GM04504 (cell line): ENCODE measurements at regions not wholly inside any gene's neighbourhood (a gene's known extent, or its start where the extent isn't known, plus 50 kb on each side); places are given as distances from the start of the nearest gene placed in this dataset.
A peak's percentile ranks its signal among the peaks of the same experiment; 100 is the strongest.

Source experiments
- DNase-seq: peaks from one replicate; pipeline ENCODE4 v3.0.0-alpha.2; 2012; ENCODE audit warnings: low read depth

DNA sequence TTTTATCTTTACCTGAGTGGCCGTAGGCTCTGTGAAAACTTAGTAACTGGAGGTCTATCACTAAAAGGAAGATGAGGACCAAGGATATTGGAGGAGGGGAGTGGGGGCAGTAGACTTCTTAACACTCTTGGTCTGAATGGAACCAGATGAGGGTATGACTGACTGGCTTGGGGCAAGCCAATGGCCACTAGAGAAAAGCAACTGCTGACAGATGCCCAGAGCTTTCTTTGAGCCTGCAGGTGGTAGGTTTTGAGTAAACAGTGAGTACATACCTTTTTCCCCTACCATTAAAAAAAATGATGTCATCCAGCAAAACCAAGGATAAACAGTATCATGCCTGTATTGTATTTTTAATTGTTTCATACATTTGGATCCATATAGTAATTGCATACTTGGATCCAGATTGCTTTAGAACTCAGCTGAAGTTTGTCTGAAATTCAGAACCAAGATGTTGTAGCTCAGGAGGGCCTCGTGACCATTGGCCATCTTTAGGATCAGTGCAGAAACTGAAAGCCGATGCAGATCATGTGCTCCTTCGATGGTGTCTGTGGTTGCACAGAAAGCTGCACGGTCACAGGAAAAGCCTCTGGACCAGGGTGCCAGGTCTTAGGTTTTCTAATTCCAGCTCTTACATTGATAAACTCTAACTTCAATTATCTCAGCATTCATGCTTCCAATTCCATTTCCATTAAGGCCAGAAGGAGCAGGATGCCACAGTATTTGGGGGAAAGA is 131.0 kb downstream of the PDGFRA start:
- DNase-seq = no peak

- no peak for DNase-seq
Measured at GRCh38 chr4:54363037-54363436, 133.9 kb downstream of the PDGFRA start.

- DNase-seq = no peak
Measured at GRCh38 chr4:54365691-54366090, 136.6 kb downstream of the PDGFRA start.

GRCh38 chr4:54367059-54367458 is 138.0 kb downstream of the PDGFRA start:
- no peak for DNase-seq

GRCh38 chr4:54368281-54369265 is 139.5 kb downstream of the PDGFRA start:
- no peak for DNase-seq

DNA sequence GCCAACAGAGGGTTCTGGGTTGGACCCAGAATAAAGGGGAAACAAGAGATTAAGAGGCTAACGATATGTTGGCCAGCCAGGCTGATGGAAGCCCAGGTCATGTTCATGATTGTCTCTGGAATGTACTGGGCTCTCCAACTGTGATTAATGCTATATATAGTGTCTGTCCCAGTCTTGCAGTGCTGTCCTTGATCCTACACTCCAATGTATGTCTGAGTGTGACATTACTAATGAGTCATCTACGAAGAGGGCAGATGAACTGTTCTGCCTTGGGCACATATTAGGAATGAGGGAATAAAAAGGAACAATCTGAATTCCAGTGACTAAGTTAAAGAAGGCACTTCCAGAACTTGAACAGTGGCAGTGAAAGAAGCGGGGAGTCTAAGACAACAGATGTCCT is 142.1 kb downstream of the PDGFRA start:
- DNase-seq = no peak

- no peak for DNase-seq
Measured at GRCh38 chr4:54372951-54373350, 143.9 kb downstream of the PDGFRA start.

- no peak for DNase-seq
Measured at GRCh38 chr4:54373718-54374210, 144.7 kb downstream of the PDGFRA start.

DNA sequence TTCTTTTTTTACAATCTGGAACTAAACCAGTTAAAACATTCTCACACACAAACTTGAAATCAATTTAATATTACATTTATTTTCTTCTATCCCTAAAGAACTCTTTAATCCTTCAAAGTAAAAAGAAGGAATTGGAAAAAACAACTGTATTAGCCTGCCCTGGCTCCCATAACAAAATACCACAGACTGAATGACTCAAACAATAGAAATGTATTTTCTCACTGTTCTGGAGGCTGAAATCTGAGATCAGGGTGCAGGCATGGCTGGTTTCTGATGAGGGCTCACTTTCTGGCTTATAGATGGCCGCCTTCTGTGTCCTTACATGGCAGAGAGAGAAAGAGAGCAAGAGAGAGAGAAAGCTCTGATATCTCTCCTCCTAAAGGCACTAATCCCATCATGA is 149.4 kb downstream of the PDGFRA start:
- DNase-seq = no peak

DNA sequence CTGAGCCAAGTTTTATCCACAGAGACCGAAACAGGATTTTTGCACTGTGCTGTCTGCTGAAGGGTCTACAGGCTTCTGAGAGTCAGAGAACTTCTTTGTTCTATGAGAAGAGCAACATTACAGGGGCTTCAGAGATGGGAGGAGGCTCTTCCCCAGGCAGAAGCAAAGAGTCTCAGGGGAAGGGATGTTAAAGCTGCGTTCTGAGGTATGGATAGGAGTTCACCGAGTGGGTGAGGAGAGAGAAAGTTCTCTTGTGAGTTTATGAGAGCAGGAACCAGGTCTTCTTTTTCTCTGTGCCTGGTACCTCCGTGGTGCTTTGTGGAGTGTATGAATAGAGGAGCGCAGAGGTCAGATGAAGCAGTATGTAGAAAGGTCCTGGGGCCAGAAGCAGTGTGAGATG is 155.1 kb downstream of the PDGFRA start:
- no peak for DNase-seq

- peak; percentile 36 for DNase-seq
Measured at GRCh38 chr4:54384563-54384962, 155.5 kb downstream of the PDGFRA start.

DNA sequence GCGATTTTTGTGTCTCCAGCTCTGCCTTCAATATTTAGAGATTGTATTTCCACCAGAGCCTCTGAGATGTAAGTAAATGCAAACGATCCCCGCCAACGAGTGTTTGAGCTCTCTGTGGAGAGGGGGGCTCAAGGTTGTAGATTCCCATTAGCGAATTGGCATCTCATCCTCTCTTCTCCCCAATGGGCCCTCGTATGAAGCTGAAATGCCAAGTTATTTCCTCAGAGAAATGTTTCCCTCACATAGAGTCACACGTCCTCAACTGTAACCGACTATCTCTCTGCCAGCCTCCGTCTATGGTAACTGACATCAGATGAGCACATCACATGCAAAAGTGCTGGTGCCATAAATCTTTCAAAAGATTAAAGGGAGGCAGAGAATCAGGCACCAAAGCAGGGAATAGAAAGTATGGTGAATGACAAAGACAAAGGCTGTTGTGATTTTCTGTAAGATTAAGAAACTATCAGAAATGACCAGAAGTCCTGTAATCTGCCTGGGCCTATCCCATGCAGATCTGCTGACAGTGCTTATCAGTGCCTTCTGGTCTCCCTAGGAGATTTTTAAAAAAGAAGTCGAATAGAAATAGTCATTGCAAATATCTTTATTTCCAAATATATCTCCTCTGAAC is 157.1 kb downstream of the PDGFRA start:
- no peak for DNase-seq

GRCh38 chr4:54386693-54387092 is 157.6 kb downstream of the PDGFRA start:
- no peak for DNase-seq

DNA sequence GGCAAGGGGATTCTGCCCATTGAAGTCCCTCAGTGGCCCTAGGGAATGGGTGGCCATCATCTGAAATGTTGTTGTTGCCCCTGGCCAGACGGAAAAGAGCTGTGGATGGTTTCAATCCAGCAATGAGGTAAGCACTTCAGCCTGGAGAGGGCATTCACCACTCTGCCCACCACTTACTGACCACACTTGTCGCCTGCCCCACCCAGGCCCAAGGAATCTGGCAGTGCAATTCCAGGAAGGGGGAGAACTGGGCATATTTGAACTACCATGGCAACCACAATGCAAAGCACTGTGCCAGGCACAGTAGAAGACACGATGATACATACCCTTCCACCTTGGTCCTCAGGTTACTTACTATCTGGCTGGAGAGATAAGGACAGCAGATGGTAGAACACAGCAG is 161.6 kb downstream of the PDGFRA start:
- DNase-seq = no peak

GRCh38 chr4:54391104-54391503 is 162.0 kb downstream of the PDGFRA start:
- no peak for DNase-seq

- DNase-seq = no peak
Measured at GRCh38 chr4:54392479-54392878, 163.4 kb downstream of the PDGFRA start.

GRCh38 chr4:54393243-54393642 is 164.2 kb downstream of the PDGFRA start:
- DNase-seq = no peak

DNA sequence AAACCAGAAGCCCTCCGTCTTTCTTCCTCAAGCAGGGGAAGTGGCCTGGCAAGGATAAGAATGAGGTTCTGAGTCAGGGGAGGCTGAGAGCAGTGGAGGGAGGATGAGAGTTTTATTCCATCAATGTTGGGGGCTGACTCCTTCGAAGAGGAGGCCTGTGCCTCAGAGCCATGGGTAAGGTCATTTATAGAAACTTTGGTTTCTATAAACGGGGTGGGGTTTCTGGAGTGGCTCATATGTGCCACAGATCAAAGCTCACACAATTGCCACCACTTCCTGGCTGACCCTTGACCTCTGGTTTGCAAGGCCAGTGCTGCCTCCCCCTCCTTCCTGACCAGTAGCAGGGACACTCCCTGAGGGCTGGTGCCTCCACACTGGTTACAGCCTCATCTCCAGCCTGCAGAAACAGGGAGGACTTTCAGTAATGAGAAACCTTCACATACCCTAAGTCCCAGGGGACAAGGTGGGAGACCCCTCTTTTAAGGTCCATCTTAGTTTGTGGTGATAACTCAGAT is 166.0 kb downstream of the PDGFRA start:
- no peak for DNase-seq

DNA sequence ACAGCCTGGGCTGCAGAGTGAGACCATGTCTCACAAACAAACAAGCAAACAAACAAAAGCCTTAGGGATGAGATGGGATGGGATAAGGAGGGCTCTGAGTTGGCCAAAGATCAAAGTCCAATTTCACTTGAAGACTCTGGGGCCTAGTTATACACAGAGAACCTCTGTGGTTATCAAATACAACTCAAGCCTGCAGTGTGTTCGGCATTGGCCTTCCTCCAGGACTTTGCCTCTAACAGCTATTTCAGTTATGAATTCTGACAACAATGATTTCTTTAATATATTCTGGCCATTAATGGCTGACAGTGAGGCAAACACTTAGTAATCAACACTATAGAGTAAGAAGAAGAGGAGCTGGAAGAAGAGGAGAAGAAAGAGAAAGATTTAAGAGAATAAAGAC is 171.1 kb downstream of the PDGFRA start:
- no peak for DNase-seq

DNA sequence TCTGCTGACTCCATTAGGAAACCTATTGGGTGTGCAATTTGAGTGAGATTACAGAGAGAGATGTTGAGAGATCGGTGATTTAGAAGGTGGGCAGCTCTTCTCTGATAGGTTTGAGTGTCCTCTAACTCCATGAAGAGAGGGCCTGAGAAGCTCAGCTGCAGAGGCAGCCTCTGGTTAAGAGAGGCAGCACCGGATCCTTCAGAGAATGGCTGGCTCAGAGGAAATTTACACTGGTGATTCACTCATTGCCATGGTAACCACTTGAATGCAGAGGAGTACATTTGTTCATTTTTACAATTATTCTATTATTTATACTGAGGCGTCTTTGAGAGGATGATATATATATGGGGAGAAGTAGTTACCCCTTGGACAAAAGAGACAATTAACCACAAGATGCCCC is 171.7 kb downstream of the PDGFRA start:
- DNase-seq = peak; percentile 61

DNA sequence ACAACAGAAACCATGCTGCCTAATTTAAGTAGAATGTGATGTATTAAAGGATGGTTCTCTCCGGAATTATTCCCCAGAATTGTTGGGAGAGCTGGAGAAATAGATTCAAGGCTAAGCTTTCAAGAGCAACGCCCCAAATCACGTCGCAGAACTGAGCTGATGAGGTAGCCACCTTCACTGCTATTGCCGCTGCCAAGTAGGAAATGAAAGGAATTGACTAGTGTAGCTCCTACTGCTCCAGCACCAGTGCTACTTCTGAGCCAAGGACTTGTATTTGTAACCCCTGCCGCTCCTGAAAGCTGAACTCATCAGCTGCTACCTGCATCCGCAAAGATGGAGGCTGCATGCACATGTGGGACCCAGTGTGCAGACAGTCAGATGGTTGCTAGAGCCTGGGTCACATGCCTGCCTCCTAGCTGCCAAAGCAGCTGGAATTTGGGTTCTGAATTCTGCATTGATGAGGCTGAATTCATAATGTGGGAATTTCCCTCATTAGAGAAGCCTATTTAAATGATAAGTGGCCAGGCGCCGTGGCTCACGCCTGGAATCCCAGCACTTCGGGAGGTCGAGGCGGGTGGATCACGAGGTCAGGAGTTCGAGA is 173.9 kb downstream of the PDGFRA start:
- DNase-seq = no peak
